ENCODE measurements at regions not wholly inside any gene's neighbourhood (a gene's known extent, or its start where the extent isn't known, plus 50 kb on each side); places are given as distances from the start of the nearest gene placed in this dataset.

- no peak for DNase-seq
- Histone ChIP-seq H3K27ac (peak overlapping the region; percentile 83 to 93), H3K36me3 (no peaks in the 10 kb centered on the region), H3K4me1 (peaks cover 4 to 77% (median 40%) of the 10 kb centered on the region in 4 donors), H3K4me3 (peak overlapping the region in 1 of 2 donors; percentile 29), H3K9me3 (no peaks in the 10 kb centered on the region), H3K27me3 (no peaks in the 10 kb centered on the region)
- TF ChIP-seq CTCF (IDR thresholded peaks at IDR 0.05), result no peak
- intact Hi-C loops (cut with DNase I; ENCODE audit: low total_unique reads), result loop anchor here (1.0 to 5.0 kb wide), 3 partner anchors 288 to 596 kb away; no protein-coding TSS in a partner anchor
These were observed 299.1 kb upstream of the NFE2L3 start for GRCh38 chr7:25852939-25853271.

GRCh38 chr7:25853314-25853713 lies 298.7 kb upstream of the NFE2L3 start:
- H3K27ac ChIP-seq, result peak overlapping the region; percentile 83 to 93
- no peak for DNase-seq
- H3K4me1 ChIP-seq, result peaks cover 4 to 73% (median 36%) of the 10 kb centered on the region in 4 donors

GRCh38 chr7:25854059-25854458 lies 297.9 kb upstream of the NFE2L3 start:
- H3K36me3 ChIP-seq, result no peaks in the 10 kb centered on the region
- no peak for TF ChIP-seq CTCF (IDR thresholded peaks at IDR 0.05)
- no peaks in the 10 kb centered on the region for H3K27me3 ChIP-seq
- no peaks in the 10 kb centered on the region for H3K9me3 ChIP-seq
- peak overlapping the region; percentile 83 to 93 for H3K27ac ChIP-seq
- intact Hi-C loops (cut with DNase I; ENCODE audit: low total_unique reads), result loop anchor here (5.0 kb wide), 1 partner anchor 597 kb away; no protein-coding TSS in a partner anchor
- peak overlapping the region in 1 of 2 donors; percentile 4 for H3K4me3 ChIP-seq
- DNase-seq, result peak in 1 of 2 donors; percentile 67
- peaks cover 4 to 66% (median 32%) of the 10 kb centered on the region in 4 donors for H3K4me1 ChIP-seq

More at GRCh38 chr7:25853314-25853713, 298.7 kb upstream of the NFE2L3 start:
- Histone ChIP-seq H3K9me3 (no peaks in the 10 kb centered on the region), H3K36me3 (no peaks in the 10 kb centered on the region), H3K27me3 (no peaks in the 10 kb centered on the region), H3K4me3 (no peak overlapping the region)
- intact Hi-C loops (cut with DNase I; ENCODE audit: low total_unique reads), result loop anchor here (2.0 to 5.0 kb wide), 2 partner anchors 463 to 596 kb away; no protein-coding TSS in a partner anchor
- TF ChIP-seq CTCF (IDR thresholded peaks at IDR 0.05), result no peak

GRCh38 chr7:25854608-25855497 lies 297.1 kb upstream of the NFE2L3 start:
- no peaks in the 10 kb centered on the region for H3K9me3 ChIP-seq
- peak; percentile 86 to 87 for TF ChIP-seq CTCF (IDR thresholded peaks at IDR 0.05)
- H3K27me3 ChIP-seq, result no peaks in the 10 kb centered on the region
- no peaks in the 10 kb centered on the region for H3K36me3 ChIP-seq
- H3K27ac ChIP-seq, result peak overlapping the region; percentile 85 to 93
- peaks cover 4 to 58% (median 30%) of the 10 kb centered on the region in 4 donors for H3K4me1 ChIP-seq
- H3K4me3 ChIP-seq, result peak overlapping the region; percentile 56 to 62
- peak; percentile 79 to 88 for DNase-seq
- intact Hi-C loops (cut with DNase I; ENCODE audit: low total_unique reads), result loop anchor here (5.0 kb wide), 2 partner anchors 347 to 598 kb away; partner anchors contain the start of genes CBX3 and HNRNPA2B1

- DNase-seq, result peak; percentile 50 to 70
- Histone ChIP-seq H3K9me3 (no peaks in the 10 kb centered on the region), H3K4me1 (peaks cover 4 to 45% (median 22%) of the 10 kb centered on the region in 4 donors), H3K36me3 (no peaks in the 10 kb centered on the region), H3K27ac (peak overlapping the region; percentile 85), H3K4me3 (peak overlapping the region; percentile 56 to 62), H3K27me3 (peaks cover 0 to 9% of the 10 kb centered on the region in 2 donors)
- intact Hi-C loops (cut with DNase I; ENCODE audit: low total_unique reads), result loop anchor here (2.0 to 5.0 kb wide), 2 partner anchors 346 to 1313 kb away; partner anchors contain the start of genes CBX3 and HNRNPA2B1
- TF ChIP-seq CTCF (IDR thresholded peaks at IDR 0.05), result no peak
These were observed 295.9 kb upstream of the NFE2L3 start for GRCh38 chr7:25855854-25856782.
